Ascending aorta (tissue), 2 donors: ENCODE measurements at regions not wholly inside any gene's neighbourhood (a gene's known extent, or its start where the extent isn't known, plus 50 kb on each side); places are given as distances from the start of the nearest gene placed in this dataset.
"Not testable (repeated sequence)": the region's sequence is repeated elsewhere in the genome, so short reads cannot be mapped to it uniquely, and the experiment has no call there.

Source experiments
- DNase-seq, 2 donors: peaks; one replicate each; pipeline ENCODE4 v3.0.0-alpha.2; 2019; ENCODE audit warnings: low spot score in 2 of 2
- H3K27ac ChIP-seq, 2 donors: fragments of 200-600 bp; sonication (generic); one replicate each; pipeline ENCODE4 v1.5.1; 2016 to 2017; ENCODE audit warnings: mild to moderate bottlenecking in 1 of 2
- H3K27me3 ChIP-seq: fragments of 200-600 bp; sonication (generic); one replicate; pipeline ENCODE4 v1.5.1; 2017
- H3K36me3 ChIP-seq, 2 donors: fragments of 200-600 bp; sonication (generic); one replicate each; pipeline ENCODE4 v1.5.1; 2016
- H3K4me1 ChIP-seq, 2 donors: fragments of 200-600 bp; sonication (generic); one replicate each; pipeline ENCODE4 v1.5.1; 2016 to 2017; ENCODE audit warnings: mild to moderate bottlenecking in 1 of 2
- H3K4me3 ChIP-seq, 2 donors: fragments of 200-600 bp; sonication (generic); one replicate each; pipeline ENCODE4 v1.5.1; 2016 to 2017; ENCODE audit warnings: mild to moderate bottlenecking in 1 of 2
- H3K9me3 ChIP-seq, 2 donors: fragments of 200-600 bp; sonication (generic); one replicate each; pipeline ENCODE4 v1.5.1; 2016
- CTCF ChIP-seq, 3 experiments: fragments of 200-600 bp in 2 of 3; fragments of 450-650 bp in 1 of 3; sonication (generic) in 2 of 3; IDR thresholded peaks; one replicate each; pipeline ENCODE4 v1.5.1; 2016 to 2019; ENCODE audit warnings: antibody characterized with exemption in 3 of 3, mild to moderate bottlenecking in 1 of 3, moderate library complexity in 1 of 3
- intact Hi-C: fragments of 100-400 bp; cut with DNase I; formaldehyde crosslinking; loops from one replicate; pipeline ENCODE4 v1.15.1; 2023

DNA sequence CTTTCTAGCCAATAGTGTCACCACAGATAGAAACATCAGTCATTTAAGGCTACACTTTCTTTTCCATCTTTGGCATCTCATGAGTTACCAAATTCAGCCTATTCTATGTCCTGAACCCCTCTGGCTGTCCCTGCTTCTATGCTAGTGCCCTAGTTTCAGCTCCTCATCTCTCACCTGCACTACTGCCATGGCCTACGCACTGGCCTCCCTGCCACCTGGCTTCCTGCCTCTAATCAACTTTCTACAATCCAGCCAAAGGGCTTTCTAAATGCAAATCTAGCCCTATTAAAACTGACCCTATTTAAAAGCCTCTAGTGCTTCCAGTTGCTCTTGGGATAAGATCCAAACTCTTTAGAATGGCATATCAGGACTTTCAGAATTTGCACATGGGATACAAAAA is 482.9 kb downstream of the TMEM38B start:
- Histone ChIP-seq H3K9me3 (no peaks in the 10 kb centered on the region), H3K4me3 (no peak overlapping the region), H3K4me1 (no peaks in the 10 kb centered on the region), H3K27ac (no peak overlapping the region), H3K36me3 (no peaks in the 10 kb centered on the region), H3K27me3 (no peaks in the 10 kb centered on the region)
- no peak for DNase-seq
- no peak for TF ChIP-seq CTCF (IDR thresholded peaks at IDR 0.05)
- intact Hi-C loops = no loop called here

GRCh38 chr9:106179191-106179590 is 484.9 kb downstream of the TMEM38B start:
- Histone ChIP-seq H3K36me3 (no peaks in the 10 kb centered on the region), H3K27ac (no peak overlapping the region), H3K4me1 (no peaks in the 10 kb centered on the region), H3K9me3 (no peaks in the 10 kb centered on the region), H3K27me3 (no peaks in the 10 kb centered on the region), H3K4me3 (no peak overlapping the region)
- no peak for TF ChIP-seq CTCF (IDR thresholded peaks at IDR 0.05)
- intact Hi-C loops = no loop called here
- DNase-seq = no peak

GRCh38 chr9:106203815-106204516 is 509.6 kb downstream of the TMEM38B start:
- H3K4me1 ChIP-seq, H3K27ac ChIP-seq, H3K36me3 ChIP-seq, H3K4me3 ChIP-seq, H3K9me3 ChIP-seq, H3K27me3 ChIP-seq, intact Hi-C loops, DNase-seq: not testable (repeated sequence)

DNA sequence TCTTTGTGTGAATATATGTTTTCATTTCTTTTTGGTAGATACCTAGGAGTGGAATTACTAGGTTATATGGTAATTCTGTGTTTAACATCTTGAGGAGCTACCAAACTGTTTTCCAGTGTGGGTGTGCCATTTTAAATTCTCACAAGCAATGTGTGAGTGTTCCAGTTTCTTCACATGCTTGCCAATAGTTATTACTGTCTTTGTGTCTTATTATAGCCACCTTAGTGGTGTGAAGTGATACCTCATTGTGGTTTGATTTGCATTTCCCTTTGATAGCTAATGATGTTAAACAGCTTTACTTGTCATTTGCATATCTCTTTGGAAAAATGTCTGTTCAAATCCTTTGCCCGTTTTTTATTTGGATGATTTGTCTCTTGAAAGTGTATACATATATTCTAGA is 513.0 kb downstream of the TMEM38B start:
- intact Hi-C loops = no loop called here
- H3K9me3 ChIP-seq = peaks cover 0 to 4% of the 10 kb centered on the region in 2 donors
- no peak for DNase-seq
- H3K36me3 ChIP-seq = no peaks in the 10 kb centered on the region
- no peaks in the 10 kb centered on the region for H3K4me1 ChIP-seq
- H3K4me3 ChIP-seq = no peak overlapping the region
- H3K27ac ChIP-seq = no peak overlapping the region
- no peaks in the 10 kb centered on the region for H3K27me3 ChIP-seq
- no peak for TF ChIP-seq CTCF (IDR thresholded peaks at IDR 0.05)

- no peak for DNase-seq
- H3K4me1 ChIP-seq = no peaks in the 10 kb centered on the region
- H3K27me3 ChIP-seq = no peaks in the 10 kb centered on the region
- H3K4me3 ChIP-seq = no peak overlapping the region
- no peaks in the 10 kb centered on the region for H3K9me3 ChIP-seq
- intact Hi-C loops = no loop called here
- H3K27ac ChIP-seq = no peak overlapping the region
- no peak for TF ChIP-seq CTCF (IDR thresholded peaks at IDR 0.05)
- H3K36me3 ChIP-seq = no peaks in the 10 kb centered on the region
These were observed 524.1 kb downstream of the TMEM38B start for GRCh38 chr9:106218427-106218826.

DNA sequence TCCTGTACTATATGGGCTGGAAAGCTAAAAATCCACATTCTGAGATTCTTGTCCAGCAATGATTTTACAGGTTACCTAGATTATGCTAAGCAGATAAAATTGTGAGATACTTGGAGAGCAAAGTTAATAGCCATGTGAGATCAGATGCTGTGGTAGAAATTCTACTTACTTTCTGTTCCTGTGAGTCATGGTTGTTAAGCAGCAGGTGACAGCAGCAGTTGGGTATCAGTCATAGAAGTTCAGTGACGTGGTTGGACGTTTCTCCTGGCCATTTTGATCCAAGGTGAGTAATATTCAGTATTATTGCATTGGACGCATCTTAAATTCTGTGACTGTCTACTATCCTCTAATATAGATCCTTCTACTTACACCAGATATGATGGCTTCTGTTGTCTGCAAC is 524.5 kb downstream of the TMEM38B start:
- no peak for TF ChIP-seq CTCF (IDR thresholded peaks at IDR 0.05)
- no peak for DNase-seq
- Histone ChIP-seq H3K9me3 (no peaks in the 10 kb centered on the region), H3K4me3 (no peak overlapping the region), H3K27me3 (no peaks in the 10 kb centered on the region), H3K36me3 (no peaks in the 10 kb centered on the region), H3K4me1 (no peaks in the 10 kb centered on the region), H3K27ac (no peak overlapping the region)
- intact Hi-C loops = no loop called here
